HG02870 (cell line): ENCODE measurements at regions not wholly inside any gene's neighbourhood (a gene's known extent, or its start where the extent isn't known, plus 50 kb on each side); places are given as distances from the start of the nearest gene placed in this dataset.

Source experiments
- ATAC-seq: cut with Tn5 transposase; IDR thresholded peaks from one replicate; pipeline ENCODE4 v1.9.1; 2021; ENCODE audit warnings: mild to moderate bottlenecking, moderate library complexity; ENCODE audit not compliant: unreplicated experiment

GRCh38 chr1:208413006-208413405 is 168.8 kb upstream of the PLXNA2 start:
- ATAC-seq: no peak

- no peak for ATAC-seq
These were observed 174.5 kb upstream of the PLXNA2 start for GRCh38 chr1:208418667-208419066.

GRCh38 chr1:208419746-208420420 is 175.7 kb upstream of the PLXNA2 start:
- no peak for ATAC-seq

GRCh38 chr1:208420696-208421095 is 176.5 kb upstream of the PLXNA2 start:
- no peak for ATAC-seq

- no peak for ATAC-seq
These were observed 177.3 kb upstream of the PLXNA2 start for GRCh38 chr1:208421486-208421885.

- ATAC-seq: no peak
These were observed 179.3 kb upstream of the PLXNA2 start for GRCh38 chr1:208423526-208423925.

- ATAC-seq: no peak
These were observed 180.9 kb upstream of the PLXNA2 start for GRCh38 chr1:208425096-208425495.

- no peak for ATAC-seq
These were observed 186.0 kb upstream of the PLXNA2 start for GRCh38 chr1:208430220-208430619.

- ATAC-seq: no peak
These were observed 187.5 kb upstream of the PLXNA2 start for GRCh38 chr1:208431721-208432120.

- no peak for ATAC-seq
These were observed 188.2 kb upstream of the PLXNA2 start for GRCh38 chr1:208432346-208432745.

GRCh38 chr1:208433086-208433485 is 188.9 kb upstream of the PLXNA2 start:
- no peak for ATAC-seq

- ATAC-seq: no peak
These were observed 189.8 kb upstream of the PLXNA2 start for GRCh38 chr1:208433971-208434370.

GRCh38 chr1:208437401-208437800 is 193.2 kb upstream of the PLXNA2 start:
- ATAC-seq: no peak

- no peak for ATAC-seq
These were observed 194.0 kb upstream of the PLXNA2 start for GRCh38 chr1:208438112-208438699.

GRCh38 chr1:208445758-208446203 is 201.6 kb upstream of the PLXNA2 start:
- no peak for ATAC-seq

- no peak for ATAC-seq
These were observed 202.1 kb upstream of the PLXNA2 start for GRCh38 chr1:208446271-208446691.

GRCh38 chr1:208448425-208448824 is 204.2 kb upstream of the PLXNA2 start:
- ATAC-seq: no peak

- ATAC-seq: no peak
These were observed 205.8 kb upstream of the PLXNA2 start for GRCh38 chr1:208449951-208450350.

GRCh38 chr1:208450958-208451357 is 206.8 kb upstream of the PLXNA2 start:
- no peak for ATAC-seq

- no peak for ATAC-seq
These were observed 211.6 kb upstream of the PLXNA2 start for GRCh38 chr1:208455821-208456220.

GRCh38 chr1:208456487-208456886 is 212.3 kb upstream of the PLXNA2 start:
- ATAC-seq: no peak

GRCh38 chr1:208460823-208461222 is 216.6 kb upstream of the PLXNA2 start:
- no peak for ATAC-seq

- no peak for ATAC-seq
These were observed 217.5 kb upstream of the PLXNA2 start for GRCh38 chr1:208461680-208462079.
